HepG2 (cell line): ENCODE measurements at regions not wholly inside any gene's neighbourhood (a gene's known extent, or its start where the extent isn't known, plus 50 kb on each side); places are given as distances from the start of the nearest gene placed in this dataset.

Experiments used
- ATAC-seq: fragments of 200-7000 bp; cut with Tn5 transposase; 3 replicates; pipeline ENCODE4 v1.9.1; 2020; ENCODE audit warnings: mild to moderate bottlenecking, moderate library complexity
- BruUV-seq: library from RNA; stranded (reverse); fragments of 400-500 nt; replicated peaks from 2 replicates; lab custom pipeline; 2021; lab: Mats Ljungman, UMichigan
- CTCF ChIA-PET: fragments of 300-600 bp; formaldehyde crosslinking; extraction: SDS; loops from one replicate; lab custom pipeline; 2021; ENCODE audit warnings: low total read pairs, inconsistent platforms, low intra/inter-chr PET ratio; lab: Yijun Ruan, JAX
- POLR2A ChIA-PET: fragments of 350-600 bp; sonication (Branson Sonifier 250); formaldehyde crosslinking; loops from one replicate; lab custom pipeline; 2020; ENCODE audit warnings: antibody characterized with exemption, inconsistent platforms; lab: Yijun Ruan, JAX
- DNase-seq: peaks from one replicate; pipeline ENCODE4 v3.0.0-alpha.2; 2015; ENCODE audit warnings: low spot score
- FAIRE-seq: peaks from 3 replicates; lab custom pipeline; 2011; peaks lifted over from hg19 to GRCh38; lab: Jason Lieb, UNC
- H2AFZ ChIP-seq: one replicate; pipeline ENCODE4 v1.6.1; 2011; ENCODE audit warnings: low read length, inconsistent platforms
- H3K27ac ChIP-seq: fragments of 300-600 bp; 3 replicates; pipeline ENCODE4 v1.8.0; 2011; ENCODE audit warnings: mixed run types, mild to moderate bottlenecking, mixed read lengths, low read length, inconsistent platforms; ENCODE audit not compliant: insufficient read depth; ENCODE audit errors: extremely low read length
- H3K27me3 ChIP-seq, 2 experiments: fragments of 200-600 bp in 1 of 2; 2 replicates in 1 of 2; 3 replicates in 1 of 2; pipeline versions ENCODE4 v1.6.0 to v1.8.0; 2011; ENCODE audit warnings: low read length in 2 of 2, mild to moderate bottlenecking in 2 of 2, moderate library complexity in 2 of 2, inconsistent platforms in 1 of 2; ENCODE audit not compliant: insufficient read depth in 2 of 2, control insufficient read depth in 1 of 2
- H3K36me3 ChIP-seq, 2 experiments: fragments of 200-600 bp in 1 of 2; replicated peaks in 1 of 2; 2 replicates in 1 of 2; 3 replicates in 1 of 2; pipeline versions ENCODE4 v1.5.1 to v1.8.0; 2011; ENCODE audit warnings: low read length in 2 of 2, inconsistent platforms in 1 of 2; ENCODE audit not compliant: insufficient read depth in 2 of 2, control insufficient read depth in 1 of 2
- H3K4me1 ChIP-seq: 2 replicates; pipeline ENCODE4 v1.5.1; 2012; ENCODE audit warnings: low read length, inconsistent platforms; ENCODE audit not compliant: insufficient read depth
- H3K4me2 ChIP-seq: 2 replicates; pipeline ENCODE4 v1.6.0; 2011; ENCODE audit warnings: low read depth, low read length, inconsistent platforms
- H3K4me3 ChIP-seq, 3 experiments: fragments of 200-600 bp in 1 of 3; sonication (generic), shearing (Covaris generic) in 1 of 3; replicated peaks in 1 of 3; 2 replicates each; pipeline ENCODE4 v1.5.1; 2011 to 2016; ENCODE audit warnings: low read length in 3 of 3, inconsistent platforms in 2 of 3, low read depth in 2 of 3, mild to moderate bottlenecking in 2 of 3, control low read depth in 1 of 3, mixed read lengths in 1 of 3; ENCODE audit not compliant: insufficient read depth in 1 of 3
- H3K79me2 ChIP-seq: one replicate; pipeline ENCODE4 v1.6.1; 2011; ENCODE audit warnings: low read length, inconsistent platforms; ENCODE audit not compliant: insufficient read depth
- H3K9ac ChIP-seq: 2 replicates; pipeline ENCODE4 v1.6.0; 2011; ENCODE audit warnings: mild to moderate bottlenecking, low read depth, low read length, inconsistent platforms; ENCODE audit not compliant: insufficient read depth
- H3K9me3 ChIP-seq: 2 replicates; pipeline ENCODE4 v1.5.1; 2012; ENCODE audit warnings: mild to moderate bottlenecking, low read length
- H4K20me1 ChIP-seq: 2 replicates; pipeline ENCODE4 v1.6.0; 2011; ENCODE audit warnings: inconsistent platforms, mild to moderate bottlenecking, low read length, moderate library complexity; ENCODE audit not compliant: insufficient read depth
- CHD2 ChIP-seq: IDR thresholded peaks from 2 replicates; pipeline ENCODE4 v1.6.1; 2011; ENCODE audit warnings: low read depth, low read length, improper control_type of control experiment
- KDM5B ChIP-seq: sonication (generic); formaldehyde crosslinking; IDR thresholded peaks from 2 replicates; pipeline ENCODE4 v1.4.0; 2020; ENCODE audit warnings: missing genetic modification reagents, mild to moderate bottlenecking, borderline replicate concordance
- KIAA2018 ChIP-seq: sonication (generic); formaldehyde crosslinking; IDR thresholded peaks from 2 replicates; pipeline ENCODE4 v1.5.0; 2020; ENCODE audit warnings: mild to moderate bottlenecking, missing genetic modification reagents, borderline replicate concordance
- ZNF20 ChIP-seq: sonication (generic); formaldehyde crosslinking; IDR thresholded peaks from 2 replicates; pipeline ENCODE4 v1.4.0; 2020; ENCODE audit warnings: mild to moderate bottlenecking, moderate library complexity, missing genetic modification reagents
- WGBS: methylation state at CpG from one replicate; pipeline ENCODE4 v1.1.6; 2017; ENCODE audit warnings: low lambda C conversion rate; 5-methylcytosine and 5-hydroxymethylcytosine counted together
- in situ Hi-C: cut with HindIII; loops from 2 replicates; pipeline ENCODE4 v1.10.0; 2017; ENCODE audit warnings: low pct_unique_long_range_greater_than_20kb; ENCODE audit not compliant: extremely low pct_ligation_motif_present
- intact Hi-C: fragments of 100-400 bp; cut with micrococcal nuclease; formaldehyde crosslinking; loops from one replicate; pipeline ENCODE4 v1.10.0; 2022; ENCODE audit not compliant: unreplicated experiment

DNA sequence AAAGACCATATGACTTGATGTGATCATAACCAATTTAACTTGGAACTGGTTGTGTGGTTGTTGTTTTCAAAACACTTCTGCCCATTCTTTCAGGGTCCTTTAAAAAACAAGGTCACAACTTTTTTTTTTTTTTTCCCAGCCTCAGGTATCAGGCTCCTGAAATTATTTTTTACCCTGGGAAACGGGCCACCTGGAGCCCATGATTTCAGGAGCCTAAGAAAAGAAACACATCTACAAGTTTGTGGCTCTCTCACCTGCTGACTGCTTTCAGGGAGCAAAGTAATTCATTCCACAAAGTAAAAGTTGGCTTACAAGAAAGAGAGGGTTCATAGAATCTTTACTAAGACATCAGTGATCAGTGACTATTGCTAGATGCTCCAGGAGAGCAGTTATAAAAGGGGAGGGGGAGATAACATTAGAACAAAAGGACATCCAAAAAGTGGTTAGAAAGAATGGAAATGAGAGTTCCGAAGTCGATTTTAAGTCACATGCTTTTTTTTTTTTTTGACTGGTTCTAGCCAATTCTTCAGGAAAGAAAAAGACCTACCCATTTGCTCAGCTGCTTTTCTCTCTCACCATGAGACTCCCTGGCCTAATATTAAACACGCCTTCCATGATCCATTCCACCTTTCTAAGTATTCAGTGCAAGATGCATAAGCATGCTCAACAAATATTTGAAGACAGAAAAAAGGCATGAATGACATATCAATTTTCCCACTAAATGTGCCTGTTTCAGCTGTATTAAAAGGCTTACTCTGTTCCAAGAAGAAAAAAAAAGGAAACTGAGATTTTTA, 267.3 kb downstream of the LRATD1 start:
- Histone ChIP-seq H3K4me3 (no peak overlapping the region), H3K9me3 (no peaks in the 10 kb centered on the region), H4K20me1 (no peaks in the 10 kb centered on the region), H3K36me3 (no peaks in the 10 kb centered on the region), H3K27me3 (peaks cover 0 to 12% of the 10 kb centered on the region in 2 experiments; a peak in 2 of 5 replicates), H3K79me2 (no peaks in the 10 kb centered on the region), H2AFZ (no peak overlapping the region), H3K9ac (no peak overlapping the region), H3K4me1 (no peaks in the 10 kb centered on the region)
- no TSS peak for BruUV-seq
- intact Hi-C loops (loop anchor here (10.0 kb wide), 2 partner anchors 255 to 265 kb away; partner anchors contain the start of gene LRATD1), in situ Hi-C loops (loop anchor here (25.0 kb wide), 1 partner anchor 687 kb away; the partner anchor contains the start of gene DDX1)
- FAIRE-seq (no peak), ATAC-seq (no peak)
- POLR2A ChIA-PET, result no interaction called here
- TF ChIP-seq KDM5B (CRISPR knock-in tag) (no peak), ZNF20 (no peak)
- TF ChIP-seq, all 625 proteins: peak for 0
- under 1% methylated on average over 4 of the region's 4 CpGs for WGBS
- no peak for DNase-seq
- H3K4me2 ChIP-seq, result no peak overlapping the region
- CTCF ChIA-PET, result no interaction called here
- no peak overlapping the region for H3K27ac ChIP-seq

DNA sequence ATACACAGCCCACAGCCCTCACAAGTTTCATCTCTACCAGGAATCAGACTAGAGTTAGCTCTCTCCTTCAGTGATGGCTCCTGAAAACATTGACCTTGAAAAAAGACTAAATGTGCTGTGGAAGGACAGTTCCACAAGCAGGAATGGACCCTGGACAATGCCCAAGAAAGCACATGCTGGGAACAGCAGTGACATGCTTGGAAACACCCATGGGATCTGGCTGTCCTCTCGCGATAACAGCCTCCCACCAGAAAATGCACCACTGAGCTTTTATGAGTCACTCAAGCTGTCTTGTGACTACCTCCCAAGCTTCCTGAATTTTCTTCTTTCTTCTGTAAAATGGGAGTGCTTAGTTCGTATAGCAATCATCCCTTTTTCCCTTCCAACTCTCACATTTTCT, 269.2 kb downstream of the LRATD1 start:
- H4K20me1 ChIP-seq, result no peaks in the 10 kb centered on the region
- WGBS, result 5% methylated on average over 3 of the region's 3 CpGs
- ChIA-PET POLR2A (no interaction called here), CTCF (no interaction called here)
- H2AFZ ChIP-seq, result no peak overlapping the region
- H3K4me2 ChIP-seq, result no peak overlapping the region
- H3K36me3 ChIP-seq, result no peaks in the 10 kb centered on the region
- no peaks in the 10 kb centered on the region for H3K4me1 ChIP-seq
- no TSS peak for BruUV-seq
- no peak overlapping the region for H3K9ac ChIP-seq
- no peak overlapping the region for H3K27ac ChIP-seq
- peaks cover 0 to 9% of the 10 kb centered on the region in 2 experiments; a peak in 1 of 5 replicates for H3K27me3 ChIP-seq
- no peaks in the 10 kb centered on the region for H3K9me3 ChIP-seq
- H3K79me2 ChIP-seq, result no peaks in the 10 kb centered on the region
- no peak overlapping the region for H3K4me3 ChIP-seq
- no peak for ATAC-seq
- FAIRE-seq, result no peak
- in situ Hi-C loops, result loop anchor here (25.0 kb wide), 1 partner anchor 686 kb away; the partner anchor contains the start of gene DDX1
- intact Hi-C loops, result loop anchor here (10.0 kb wide), 2 partner anchors 253 to 267 kb away; partner anchors contain the start of gene LRATD1
- DNase-seq, result no peak
- TF ChIP-seq CHD2 (peak; percentile 76; the same call in 1 of the 2 replicates), KIAA2018 (CRISPR knock-in tag) (no peak)
